ENCODE measurements at regions not wholly inside any gene's neighbourhood (a gene's known extent, or its start where the extent isn't known, plus 50 kb on each side); places are given as distances from the start of the nearest gene placed in this dataset.

DNA sequence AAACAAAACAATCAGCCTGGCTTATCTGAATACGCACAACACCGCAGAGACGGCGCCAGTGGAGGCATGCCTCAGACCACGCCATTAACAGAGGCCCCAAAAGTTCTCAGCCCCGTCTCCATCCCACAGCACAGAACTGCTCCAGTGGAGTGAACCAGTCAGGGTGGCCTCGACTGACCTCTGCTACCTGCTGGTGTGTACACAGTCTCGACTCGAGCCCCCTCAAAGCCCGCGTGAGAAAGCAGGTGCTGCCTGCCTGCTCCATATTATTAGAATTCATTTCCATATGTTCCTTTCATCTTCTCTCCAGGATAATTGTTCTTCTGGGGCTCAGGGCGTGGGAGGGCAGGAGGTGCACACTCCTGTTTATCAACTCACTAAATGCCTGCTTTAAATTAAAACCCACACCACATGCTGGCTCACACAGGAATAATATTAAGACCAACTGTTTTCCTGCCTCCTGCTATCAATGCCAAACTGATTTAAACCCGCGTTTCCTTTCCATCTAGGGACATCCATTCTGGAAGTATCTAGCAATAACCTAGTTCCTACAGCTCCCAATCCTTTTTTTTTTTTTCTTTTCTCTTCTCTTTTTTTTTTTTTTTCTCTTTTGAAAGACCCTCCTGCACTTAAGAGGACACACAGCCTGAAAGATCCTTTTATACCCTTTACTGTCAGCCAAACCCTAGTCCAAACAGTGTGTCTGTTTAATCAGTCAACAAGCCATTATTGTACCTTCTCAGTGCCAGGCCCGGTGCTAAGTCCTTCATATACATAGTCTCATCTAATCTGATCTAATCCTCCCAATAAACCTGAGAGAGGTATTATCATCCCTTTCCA, 101.2 kb downstream of the TLE3 start:
- no peak for TF ChIP-seq ZFX (IDR thresholded peaks at IDR 0.05; ENCODE audit: borderline replicate concordance)
- TF ChIP-seq, protein P1, sequence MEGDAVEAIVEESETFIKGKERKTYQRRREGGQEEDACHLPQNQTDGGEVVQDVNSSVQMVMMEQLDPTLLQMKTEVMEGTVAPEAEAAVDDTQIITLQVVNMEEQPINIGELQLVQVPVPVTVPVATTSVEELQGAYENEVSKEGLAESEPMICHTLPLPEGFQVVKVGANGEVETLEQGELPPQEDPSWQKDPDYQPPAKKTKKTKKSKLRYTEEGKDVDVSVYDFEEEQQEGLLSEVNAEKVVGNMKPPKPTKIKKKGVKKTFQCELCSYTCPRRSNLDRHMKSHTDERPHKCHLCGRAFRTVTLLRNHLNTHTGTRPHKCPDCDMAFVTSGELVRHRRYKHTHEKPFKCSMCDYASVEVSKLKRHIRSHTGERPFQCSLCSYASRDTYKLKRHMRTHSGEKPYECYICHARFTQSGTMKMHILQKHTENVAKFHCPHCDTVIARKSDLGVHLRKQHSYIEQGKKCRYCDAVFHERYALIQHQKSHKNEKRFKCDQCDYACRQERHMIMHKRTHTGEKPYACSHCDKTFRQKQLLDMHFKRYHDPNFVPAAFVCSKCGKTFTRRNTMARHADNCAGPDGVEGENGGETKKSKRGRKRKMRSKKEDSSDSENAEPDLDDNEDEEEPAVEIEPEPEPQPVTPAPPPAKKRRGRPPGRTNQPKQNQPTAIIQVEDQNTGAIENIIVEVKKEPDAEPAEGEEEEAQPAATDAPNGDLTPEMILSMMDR (IDR thresholded peaks at IDR 0.05): no peak
- peak overlapping the region; percentile 81 for H3K27ac ChIP-seq

DNA sequence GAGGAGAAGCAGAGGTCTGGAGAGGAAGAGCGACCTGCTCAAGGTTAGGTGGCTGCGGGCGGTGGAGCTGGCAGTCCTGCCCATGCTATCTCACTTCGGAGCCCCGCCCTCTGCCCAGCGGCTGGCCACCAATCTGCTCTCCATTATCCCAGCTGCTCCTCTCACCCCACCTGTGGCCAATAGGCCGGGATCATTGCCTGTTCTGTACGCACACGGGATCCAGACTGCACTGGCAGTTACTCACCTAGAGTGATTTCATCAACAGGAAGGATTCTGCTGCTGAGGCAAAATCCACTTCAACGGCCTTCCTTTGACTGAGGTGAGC, 100.6 kb downstream of the TLE3 start:
- peak overlapping the region; percentile 81 for H3K27ac ChIP-seq
- TF ChIP-seq, protein P1 (IDR thresholded peaks at IDR 0.05): no peak
- TF ChIP-seq ZFX (IDR thresholded peaks at IDR 0.05; ENCODE audit: borderline replicate concordance): no peak

Measured in 22Rv1 (cell line).